CD4-positive, alpha-beta T cell treated with Interleukin-6 at 100 ng/mL for 8 hours (primary cell): ENCODE measurements at regions not wholly inside any gene's neighbourhood (a gene's known extent, or its start where the extent isn't known, plus 50 kb on each side); places are given as distances from the start of the nearest gene placed in this dataset.

Experiments used
- DNase-seq: peaks from one replicate; pipeline ENCODE4 v3.0.0-alpha.2; 2020; ENCODE audit warnings: mixed read lengths, low spot score

- no peak for DNase-seq
Measured at GRCh38 chr2:62369541-62370202, 136.3 kb downstream of the TMEM17 start.

GRCh38 chr2:62364791-62365528, 141.0 kb downstream of the TMEM17 start:
- no peak for DNase-seq

- no peak for DNase-seq
Measured at GRCh38 chr2:62363166-62363565, 142.8 kb downstream of the TMEM17 start.

GRCh38 chr2:62362561-62362960, 143.4 kb downstream of the TMEM17 start:
- DNase-seq = no peak

GRCh38 chr2:62361964-62362363, 144.0 kb downstream of the TMEM17 start:
- DNase-seq = no peak

- DNase-seq = no peak
Measured at GRCh38 chr2:62354771-62355561, 151.0 kb downstream of the TMEM17 start.

- DNase-seq = no peak
Measured at GRCh38 chr2:62352031-62352430, 154.0 kb downstream of the TMEM17 start.

- DNase-seq = no peak
Measured at GRCh38 chr2:62349788-62350187, 153.9 kb downstream of the B3GNT2 start.

GRCh38 chr2:62348700-62349099, 152.8 kb downstream of the B3GNT2 start:
- DNase-seq = no peak

- no peak for DNase-seq
Measured at GRCh38 chr2:62347563-62348270, 151.8 kb downstream of the B3GNT2 start.

- no peak for DNase-seq
Measured at GRCh38 chr2:62344472-62344871, 148.6 kb downstream of the B3GNT2 start.

GRCh38 chr2:62343636-62344337, 147.9 kb downstream of the B3GNT2 start:
- DNase-seq = no peak

GRCh38 chr2:62343206-62343605, 147.3 kb downstream of the B3GNT2 start:
- no peak for DNase-seq

GRCh38 chr2:62340994-62341484, 145.1 kb downstream of the B3GNT2 start:
- no peak for DNase-seq

GRCh38 chr2:62339837-62340236, 143.9 kb downstream of the B3GNT2 start:
- no peak for DNase-seq

- no peak for DNase-seq
Measured at GRCh38 chr2:62339413-62339812, 143.5 kb downstream of the B3GNT2 start.

GRCh38 chr2:62338111-62338510, 142.2 kb downstream of the B3GNT2 start:
- no peak for DNase-seq

- no peak for DNase-seq
Measured at GRCh38 chr2:62337403-62337802, 141.5 kb downstream of the B3GNT2 start.

- no peak for DNase-seq
Measured at GRCh38 chr2:62335612-62336011, 139.7 kb downstream of the B3GNT2 start.

- DNase-seq = no peak
Measured at GRCh38 chr2:62334440-62335058, 138.6 kb downstream of the B3GNT2 start.

- no peak for DNase-seq
Measured at GRCh38 chr2:62334009-62334408, 138.1 kb downstream of the B3GNT2 start.
